ENCODE measurements at regions not wholly inside any gene's neighbourhood (a gene's known extent, or its start where the extent isn't known, plus 50 kb on each side); places are given as distances from the start of the nearest gene placed in this dataset.

DNA sequence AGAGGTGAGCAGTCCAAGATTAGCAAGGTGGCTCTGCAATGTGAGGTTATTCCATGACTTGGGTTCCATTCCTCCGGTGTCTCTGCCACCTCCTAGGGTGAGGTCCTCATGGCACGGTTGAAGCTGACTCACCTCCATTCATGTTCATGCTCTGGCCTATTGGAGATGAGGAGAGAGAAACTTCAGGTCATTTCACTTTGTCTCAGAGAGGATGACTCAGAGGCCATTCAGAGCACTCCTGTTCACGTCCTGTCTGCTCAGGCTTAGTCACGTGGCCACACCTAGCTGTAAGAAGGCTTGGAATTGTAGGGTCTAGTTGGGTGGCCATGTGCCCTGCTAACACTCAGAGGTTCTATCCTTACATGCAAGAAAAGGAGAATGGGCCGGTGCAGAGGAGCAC lies 67.5 kb upstream of the MBOAT2 start:
- TF ChIP-seq NR2C1 (IDR thresholded peaks at IDR 0.05), result no peak
- TF ChIP-seq CBX5 (IDR thresholded peaks at IDR 0.05; ENCODE audit: low read depth), result no peak
- TF ChIP-seq CEBPB (IDR thresholded peaks at IDR 0.05; ENCODE audit: borderline replicate concordance in 1 of 2, low read depth in 2 of 2, low read length in 2 of 2), result no peak
- TF ChIP-seq TARDBP (IDR thresholded peaks at IDR 0.05; ENCODE audit: borderline replicate concordance), result no peak
